Hepatocyte (in vitro differentiated cells): ENCODE measurements at regions not wholly inside any gene's neighbourhood (a gene's known extent, or its start where the extent isn't known, plus 50 kb on each side); places are given as distances from the start of the nearest gene placed in this dataset.

Experiments
- DNase-seq: peaks from one replicate; pipeline ENCODE4 v3.0.0-alpha.2; 2016; ENCODE audit warnings: low spot score
- H2AFZ ChIP-seq: fragments of 200-600 bp; sonication (generic); 2 replicates; pipeline ENCODE4 v1.6.0; 2016; ENCODE audit warnings: antibody characterized with exemption, mild to moderate bottlenecking
- H3K27ac ChIP-seq: fragments of 200-600 bp; sonication (generic); 2 replicates; pipeline ENCODE4 v1.5.1; 2016; ENCODE audit warnings: mild to moderate bottlenecking
- H3K27me3 ChIP-seq: fragments of 200-600 bp; sonication (generic); 2 replicates; pipeline ENCODE4 v1.6.1; 2016
- H3K36me3 ChIP-seq: fragments of 200-600 bp; sonication (generic); replicated peaks from 2 replicates; pipeline ENCODE4 v1.5.1; 2016; ENCODE audit warnings: low read depth; ENCODE audit not compliant: insufficient read depth
- H3K4me1 ChIP-seq: fragments of 200-600 bp; sonication (generic); 2 replicates; pipeline ENCODE4 v1.5.1; 2016; ENCODE audit warnings: mild to moderate bottlenecking, moderate library complexity; ENCODE audit not compliant: insufficient read depth
- H3K4me2 ChIP-seq: fragments of 200-600 bp; sonication (generic); 2 replicates; pipeline ENCODE4 v1.6.0; 2016
- H3K4me3 ChIP-seq: fragments of 200-600 bp; sonication (generic); 2 replicates; pipeline ENCODE4 v1.5.1; 2016; ENCODE audit warnings: mild to moderate bottlenecking
- H3K79me2 ChIP-seq: fragments of 200-600 bp; sonication (generic); 2 replicates; pipeline ENCODE4 v1.6.0; 2017; ENCODE audit warnings: mild to moderate bottlenecking
- H3K9me2 ChIP-seq: fragments of 200-600 bp; sonication (generic); replicated peaks from 2 replicates; pipeline ENCODE4 v1.6.0; 2017; ENCODE audit warnings: mild to moderate bottlenecking; ENCODE audit not compliant: insufficient read depth
- H3K9me3 ChIP-seq: fragments of 200-600 bp; sonication (generic); 2 replicates; pipeline ENCODE4 v1.5.1; 2016; ENCODE audit warnings: low read depth, mild to moderate bottlenecking
- H4K20me1 ChIP-seq: fragments of 200-600 bp; sonication (generic); 2 replicates; pipeline ENCODE4 v1.6.0; 2016; ENCODE audit warnings: mild to moderate bottlenecking; ENCODE audit not compliant: insufficient read depth, poor library complexity, severe bottlenecking
- CTCF ChIP-seq: fragments of 200-600 bp; sonication (generic); IDR thresholded peaks from 2 replicates; pipeline ENCODE4 v1.5.1; 2016; ENCODE audit warnings: antibody characterized with exemption, mild to moderate bottlenecking; ENCODE audit not compliant: poor library complexity
- EZH2 ChIP-seq: fragments of 200-600 bp; sonication (generic); IDR thresholded peaks from 2 replicates; pipeline ENCODE4 v1.6.1; 2016; ENCODE audit warnings: antibody characterized with exemption, mild to moderate bottlenecking, borderline replicate concordance
- EZH2phosphoT487 ChIP-seq: fragments of 200-600 bp; sonication (generic); IDR thresholded peaks from one replicate; pipeline ENCODE4 v1.6.1; 2018; ENCODE audit warnings: antibody characterized with exemption, mild to moderate bottlenecking, low read depth, moderate library complexity; ENCODE audit not compliant: unreplicated experiment, severe bottlenecking
- WGBS: methylation state at CpG from one replicate; pipeline ENCODE4 v1.1.6; 2016; ENCODE audit warnings: low lambda C conversion rate; ENCODE audit errors: missing lambda C conversion rate; 5-methylcytosine and 5-hydroxymethylcytosine counted together

GRCh38 chrX:113644426-113644825 lies 803.8 kb upstream of the AMOT start:
- H2AFZ ChIP-seq = no peak overlapping the region
- no peak overlapping the region for H3K4me2 ChIP-seq
- H3K36me3 ChIP-seq = no peaks in the 10 kb centered on the region
- H3K4me1 ChIP-seq = no peaks in the 10 kb centered on the region
- no peaks in the 10 kb centered on the region for H3K27me3 ChIP-seq
- H3K79me2 ChIP-seq = no peaks in the 10 kb centered on the region
- WGBS = 74% methylated on average over 3 of the region's 3 CpGs
- H3K9me2 ChIP-seq = no peaks in the 10 kb centered on the region
- no peak overlapping the region for H3K4me3 ChIP-seq
- no peak overlapping the region for H3K27ac ChIP-seq
- no peak for DNase-seq
- H4K20me1 ChIP-seq = no peaks in the 10 kb centered on the region
- TF ChIP-seq EZH2phosphoT487 (no peak), CTCF (no peak), EZH2 (no peak)
- no peaks in the 10 kb centered on the region for H3K9me3 ChIP-seq

GRCh38 chrX:113634565-113634964 lies 793.9 kb upstream of the AMOT start:
- H3K4me3 ChIP-seq = no peak overlapping the region
- H3K4me2 ChIP-seq = no peak overlapping the region
- no peaks in the 10 kb centered on the region for H3K9me2 ChIP-seq
- no peaks in the 10 kb centered on the region for H3K36me3 ChIP-seq
- H2AFZ ChIP-seq = no peak overlapping the region
- TF ChIP-seq CTCF (no peak), EZH2 (no peak), EZH2phosphoT487 (no peak)
- no peak for DNase-seq
- H3K79me2 ChIP-seq = no peaks in the 10 kb centered on the region
- no peaks in the 10 kb centered on the region for H4K20me1 ChIP-seq
- H3K9me3 ChIP-seq = no peaks in the 10 kb centered on the region
- no peaks in the 10 kb centered on the region for H3K4me1 ChIP-seq
- 89% methylated on average over 2 of the region's 2 CpGs for WGBS
- H3K27me3 ChIP-seq = no peaks in the 10 kb centered on the region
- no peak overlapping the region for H3K27ac ChIP-seq

GRCh38 chrX:113629326-113629725 lies 788.7 kb upstream of the AMOT start:
- 75% methylated on average over 3 of the region's 3 CpGs for WGBS
- no peak for DNase-seq
- Histone ChIP-seq H3K9me2 (no peaks in the 10 kb centered on the region), H3K27me3 (no peaks in the 10 kb centered on the region), H3K79me2 (no peaks in the 10 kb centered on the region), H2AFZ (no peak overlapping the region), H3K27ac (no peak overlapping the region), H3K4me1 (no peaks in the 10 kb centered on the region), H4K20me1 (no peaks in the 10 kb centered on the region), H3K4me3 (no peak overlapping the region), H3K36me3 (no peaks in the 10 kb centered on the region), H3K9me3 (no peaks in the 10 kb centered on the region), H3K4me2 (no peak overlapping the region)
- TF ChIP-seq EZH2 = no peak
- no peak for TF ChIP-seq EZH2phosphoT487
- TF ChIP-seq CTCF = no peak
